ENCODE measurements at regions not wholly inside any gene's neighbourhood (a gene's known extent, or its start where the extent isn't known, plus 50 kb on each side); places are given as distances from the start of the nearest gene placed in this dataset.

- no peak for DNase-seq (ENCODE audit: low spot score)
- TF ChIP-seq, protein P1, sequence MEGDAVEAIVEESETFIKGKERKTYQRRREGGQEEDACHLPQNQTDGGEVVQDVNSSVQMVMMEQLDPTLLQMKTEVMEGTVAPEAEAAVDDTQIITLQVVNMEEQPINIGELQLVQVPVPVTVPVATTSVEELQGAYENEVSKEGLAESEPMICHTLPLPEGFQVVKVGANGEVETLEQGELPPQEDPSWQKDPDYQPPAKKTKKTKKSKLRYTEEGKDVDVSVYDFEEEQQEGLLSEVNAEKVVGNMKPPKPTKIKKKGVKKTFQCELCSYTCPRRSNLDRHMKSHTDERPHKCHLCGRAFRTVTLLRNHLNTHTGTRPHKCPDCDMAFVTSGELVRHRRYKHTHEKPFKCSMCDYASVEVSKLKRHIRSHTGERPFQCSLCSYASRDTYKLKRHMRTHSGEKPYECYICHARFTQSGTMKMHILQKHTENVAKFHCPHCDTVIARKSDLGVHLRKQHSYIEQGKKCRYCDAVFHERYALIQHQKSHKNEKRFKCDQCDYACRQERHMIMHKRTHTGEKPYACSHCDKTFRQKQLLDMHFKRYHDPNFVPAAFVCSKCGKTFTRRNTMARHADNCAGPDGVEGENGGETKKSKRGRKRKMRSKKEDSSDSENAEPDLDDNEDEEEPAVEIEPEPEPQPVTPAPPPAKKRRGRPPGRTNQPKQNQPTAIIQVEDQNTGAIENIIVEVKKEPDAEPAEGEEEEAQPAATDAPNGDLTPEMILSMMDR (conservative IDR thresholded peaks at IDR 0.05; ENCODE audit: low read depth), result no peak
- no peak overlapping the region for H3K27ac ChIP-seq
- ChIA-PET CTCF (interaction anchor here (0.5 kb wide), 1 partner anchor 158 kb away, joined by 4 read pairs; no protein-coding TSS in a partner anchor), POLR2A (ENCODE audit: low non-redundant PET) (no interaction called here)
Observed at GRCh38 chr19:5507065-5507909, 52.1 kb downstream of the ZNRF4 start.
